22Rv1 (cell line): ENCODE measurements at regions not wholly inside any gene's neighbourhood (a gene's known extent, or its start where the extent isn't known, plus 50 kb on each side); places are given as distances from the start of the nearest gene placed in this dataset.

ENCODE experiments used
- H3K27ac ChIP-seq: fragments of 450-650 bp; 2 replicates; pipeline ENCODE4 v1.5.1; 2017
- CTCF ChIP-seq: fragments of 450-650 bp; IDR thresholded peaks from 2 replicates; pipeline ENCODE4 v1.5.1; 2017; ENCODE audit warnings: mild to moderate bottlenecking
- ZFX ChIP-seq: fragments of 450-650 bp; IDR thresholded peaks from 2 replicates; pipeline ENCODE4 v1.6.1; 2017; ENCODE audit warnings: antibody characterized with exemption, borderline replicate concordance

- no peak for TF ChIP-seq CTCF
- TF ChIP-seq ZFX: no peak
- peak overlapping the region; percentile 78 for H3K27ac ChIP-seq
Measured at GRCh38 chr7:40986351-40986873, 716.5 kb downstream of the INHBA start.

- TF ChIP-seq CTCF: no peak
- TF ChIP-seq ZFX: no peak
Measured at GRCh38 chr7:40983111-40983510, 719.8 kb downstream of the INHBA start.

GRCh38 chr7:40979296-40979695 is 723.6 kb downstream of the INHBA start:
- no peak overlapping the region for H3K27ac ChIP-seq
- no peak for TF ChIP-seq ZFX
- no peak for TF ChIP-seq CTCF

More at GRCh38 chr7:40983111-40983510, 719.8 kb downstream of the INHBA start:
- no peak overlapping the region for H3K27ac ChIP-seq

- no peak overlapping the region for H3K27ac ChIP-seq
- TF ChIP-seq ZFX: no peak
- no peak for TF ChIP-seq CTCF
Measured at GRCh38 chr7:40978047-40978446, 724.8 kb downstream of the INHBA start.

GRCh38 chr7:40977533-40977932 is 725.4 kb downstream of the INHBA start:
- TF ChIP-seq CTCF (no peak), ZFX (no peak)
- H3K27ac ChIP-seq: no peak overlapping the region

GRCh38 chr7:40972426-40972825 is 730.5 kb downstream of the INHBA start:
- no peak overlapping the region for H3K27ac ChIP-seq
- TF ChIP-seq CTCF (no peak), ZFX (no peak)

GRCh38 chr7:40969641-40970040 is 733.2 kb downstream of the INHBA start:
- H3K27ac ChIP-seq: no peak overlapping the region
- TF ChIP-seq CTCF: no peak
- TF ChIP-seq ZFX: no peak
